ENCODE measurements at regions not wholly inside any gene's neighbourhood (a gene's known extent, or its start where the extent isn't known, plus 50 kb on each side); places are given as distances from the start of the nearest gene placed in this dataset.

- no peaks in the 10 kb centered on the region for H4K20me1 ChIP-seq (ENCODE audit: insufficient read depth, low read length)
- no peaks in the 10 kb centered on the region for H3F3A ChIP-seq (ENCODE audit: insufficient read depth, low read length)
- H3K4me3 ChIP-seq (ENCODE audit: low read depth, low read length, poor library complexity, severe bottlenecking), result no peak overlapping the region
- no peak overlapping the region for H3K4me2 ChIP-seq (ENCODE audit: low read length)
- H3K36me3 ChIP-seq (ENCODE audit: insufficient read depth, low read length), result no peaks in the 10 kb centered on the region
- no peaks in the 10 kb centered on the region for H3K27me3 ChIP-seq (ENCODE audit: insufficient read depth, low read length)
- no peaks in the 10 kb centered on the region for H3K4me1 ChIP-seq (ENCODE audit: insufficient read depth, low read length, severe bottlenecking)
- TF ChIP-seq EZH2 (IDR thresholded peaks at IDR 0.05; ENCODE audit: borderline replicate concordance, low read length) (no peak), CTCF (IDR thresholded peaks at IDR 0.05; ENCODE audit: low read length) (no peak)
- H3K27ac ChIP-seq (ENCODE audit: low read depth, low read length, poor library complexity, severe bottlenecking), result no peak overlapping the region
- H3K79me2 ChIP-seq (ENCODE audit: insufficient read depth, low read length), result no peaks in the 10 kb centered on the region
- no peaks in the 10 kb centered on the region for H3K9me2 ChIP-seq (ENCODE audit: low read depth, low read length)
- H3K9me3 ChIP-seq (ENCODE audit: low read length), result no peaks in the 10 kb centered on the region
- no peak overlapping the region for H3K9ac ChIP-seq (ENCODE audit: low read length)
- H2AFZ ChIP-seq (ENCODE audit: low read length), result no peak overlapping the region
Measured at GRCh38 chr13:44840131-44840530, 149.1 kb downstream of the NUFIP1 start.

GRCh38 chr13:44837250-44837649, 152.0 kb downstream of the NUFIP1 start:
- H3K9ac ChIP-seq (ENCODE audit: low read length), result no peak overlapping the region
- H3K4me1 ChIP-seq (ENCODE audit: insufficient read depth, low read length, severe bottlenecking), result no peaks in the 10 kb centered on the region
- H3K9me2 ChIP-seq (ENCODE audit: low read depth, low read length), result no peaks in the 10 kb centered on the region
- no peak overlapping the region for H3K4me3 ChIP-seq (ENCODE audit: low read depth, low read length, poor library complexity, severe bottlenecking)
- H3K36me3 ChIP-seq (ENCODE audit: insufficient read depth, low read length), result no peaks in the 10 kb centered on the region
- no peak overlapping the region for H3K4me2 ChIP-seq (ENCODE audit: low read length)
- no peaks in the 10 kb centered on the region for H3K79me2 ChIP-seq (ENCODE audit: insufficient read depth, low read length)
- no peaks in the 10 kb centered on the region for H3F3A ChIP-seq (ENCODE audit: insufficient read depth, low read length)
- TF ChIP-seq CTCF (IDR thresholded peaks at IDR 0.05; ENCODE audit: low read length) (no peak), EZH2 (IDR thresholded peaks at IDR 0.05; ENCODE audit: borderline replicate concordance, low read length) (no peak)
- no peak overlapping the region for H3K27ac ChIP-seq (ENCODE audit: low read depth, low read length, poor library complexity, severe bottlenecking)
- H4K20me1 ChIP-seq (ENCODE audit: insufficient read depth, low read length), result no peaks in the 10 kb centered on the region
- no peaks in the 10 kb centered on the region for H3K27me3 ChIP-seq (ENCODE audit: insufficient read depth, low read length)
- H2AFZ ChIP-seq (ENCODE audit: low read length), result no peak overlapping the region
- no peaks in the 10 kb centered on the region for H3K9me3 ChIP-seq (ENCODE audit: low read length)

- Histone ChIP-seq H2AFZ (ENCODE audit: low read length) (no peak overlapping the region), H4K20me1 (ENCODE audit: insufficient read depth, low read length) (no peaks in the 10 kb centered on the region), H3K4me3 (ENCODE audit: low read depth, low read length, poor library complexity, severe bottlenecking) (no peak overlapping the region), H3K9me3 (ENCODE audit: low read length) (no peaks in the 10 kb centered on the region), H3K27ac (ENCODE audit: low read depth, low read length, poor library complexity, severe bottlenecking) (no peak overlapping the region), H3F3A (ENCODE audit: insufficient read depth, low read length) (no peaks in the 10 kb centered on the region), H3K9ac (ENCODE audit: low read length) (no peak overlapping the region), H3K36me3 (ENCODE audit: insufficient read depth, low read length) (no peaks in the 10 kb centered on the region), H3K4me1 (ENCODE audit: insufficient read depth, low read length, severe bottlenecking) (no peaks in the 10 kb centered on the region), H3K4me2 (ENCODE audit: low read length) (no peak overlapping the region), H3K9me2 (ENCODE audit: low read depth, low read length) (no peaks in the 10 kb centered on the region), H3K27me3 (ENCODE audit: insufficient read depth, low read length) (no peaks in the 10 kb centered on the region), H3K79me2 (ENCODE audit: insufficient read depth, low read length) (no peaks in the 10 kb centered on the region)
- no peak for TF ChIP-seq CTCF (IDR thresholded peaks at IDR 0.05; ENCODE audit: low read length)
- no peak for TF ChIP-seq EZH2 (IDR thresholded peaks at IDR 0.05; ENCODE audit: borderline replicate concordance, low read length)
Measured at GRCh38 chr13:44834404-44834803, 154.9 kb downstream of the NUFIP1 start.

All from OCI-LY1 (cell line).